K562 (cell line): ENCODE measurements at regions not wholly inside any gene's neighbourhood (a gene's known extent, or its start where the extent isn't known, plus 50 kb on each side); places are given as distances from the start of the nearest gene placed in this dataset.

Experiments
- ATAC-seq: fragments of 200-7000 bp; cut with Tn5 transposase; 3 replicates; pipeline ENCODE4 v1.9.1; 2020; ENCODE audit warnings: moderate library complexity
- BruUV-seq: library from RNA; stranded (reverse); fragments of 400-500 nt; replicated peaks from 2 replicates; lab custom pipeline; 2021; lab: Mats Ljungman, UMichigan
- CTCF ChIA-PET: fragments of 300-600 bp; formaldehyde crosslinking; extraction: SDS; loops from one replicate; lab custom pipeline; 2021; ENCODE audit warnings: low intra/inter-chr PET ratio; lab: Yijun Ruan, JAX
- POLR2A ChIA-PET: fragments of 300-600, 350-650 bp; sonication (Branson Sonifier 250); formaldehyde crosslinking; extraction: SDS; loops from one replicate; lab custom pipeline; 2021; ENCODE audit warnings: antibody characterized with exemption, inconsistent platforms; lab: Yijun Ruan, JAX
- DNase-seq, 4 experiments: peaks; one replicate each; pipeline versions ENCODE4 v3.0.0 to v3.0.0-alpha.2; 2011 to 2018; ENCODE audit warnings: low spot score in 3 of 4, mixed read lengths in 3 of 4; ENCODE audit errors: extremely low read depth in 1 of 4
- FAIRE-seq: peaks from 2 replicates; lab custom pipeline; 2011; peaks lifted over from hg19 to GRCh38; lab: Jason Lieb, UNC
- H2AFZ ChIP-seq: 2 replicates; pipeline ENCODE4 v1.6.0; 2011; ENCODE audit warnings: low read depth, low read length, control low read depth, inconsistent platforms
- H3K27ac ChIP-seq: fragments of 200-600 bp; 3 replicates; pipeline ENCODE4 v1.8.0; 2011; ENCODE audit warnings: low read depth, mild to moderate bottlenecking, control low read depth, inconsistent platforms, low read length, moderate library complexity, mixed read lengths; ENCODE audit errors: extremely low read depth
- H3K27me3 ChIP-seq, 2 experiments: fragments of 300-600 bp in 1 of 2; 2 replicates in 1 of 2; 3 replicates in 1 of 2; pipeline versions ENCODE4 v1.6.0 to v1.8.0; 2011; ENCODE audit warnings: inconsistent platforms in 2 of 2, low read length in 2 of 2, mild to moderate bottlenecking in 1 of 2, mixed read lengths in 1 of 2, moderate library complexity in 1 of 2; ENCODE audit not compliant: control insufficient read depth in 2 of 2, insufficient read depth in 2 of 2
- H3K36me3 ChIP-seq: fragments of 300-600 bp; 3 replicates; pipeline ENCODE4 v1.8.0; 2011; ENCODE audit warnings: mild to moderate bottlenecking, low read length, inconsistent platforms; ENCODE audit not compliant: control insufficient read depth, insufficient read depth
- H3K4me1 ChIP-seq, 2 experiments: fragments of 200-600 bp in 1 of 2; replicated peaks in 1 of 2; 2 replicates in 1 of 2; 3 replicates in 1 of 2; pipeline versions ENCODE4 v1.5.1 to v1.8.0; 2011; ENCODE audit warnings: inconsistent platforms in 2 of 2, low read length in 2 of 2, mild to moderate bottlenecking in 1 of 2, mixed read lengths in 1 of 2, moderate library complexity in 1 of 2; ENCODE audit not compliant: control insufficient read depth in 2 of 2, insufficient read depth in 2 of 2
- H3K4me2 ChIP-seq: 2 replicates; pipeline ENCODE4 v1.6.1; 2011; ENCODE audit warnings: low read length, control low read depth, inconsistent platforms, mixed read lengths; ENCODE audit not compliant: insufficient read depth
- H3K4me3 ChIP-seq: fragments of 200-600 bp; sonication (generic), shearing (Covaris generic); 2 replicates; pipeline ENCODE4 v1.5.1; 2016; ENCODE audit warnings: control low read depth, inconsistent platforms
- H3K79me2 ChIP-seq: fragments of 200-600 bp; 3 replicates; pipeline ENCODE4 v1.8.0; 2011; ENCODE audit warnings: low read length, inconsistent platforms; ENCODE audit not compliant: control insufficient read depth, insufficient read depth
- H3K9ac ChIP-seq, 2 experiments: 2 replicates each; pipeline versions ENCODE4 v1.6.0 to v1.6.1; 2011; ENCODE audit warnings: low read depth in 2 of 2, low read length in 2 of 2, control low read depth in 1 of 2, inconsistent platforms in 1 of 2, mild to moderate bottlenecking in 1 of 2, mixed read lengths in 1 of 2; ENCODE audit not compliant: insufficient read depth in 1 of 2
- H3K9me1 ChIP-seq: one replicate; pipeline ENCODE4 v1.6.0; 2011; ENCODE audit warnings: inconsistent platforms, mild to moderate bottlenecking, low read length, moderate library complexity; ENCODE audit not compliant: control insufficient read depth, insufficient read depth
- H3K9me3 ChIP-seq: replicated peaks from 2 replicates; pipeline ENCODE4 v1.5.1; 2011; ENCODE audit warnings: low read depth, low read length, inconsistent platforms; ENCODE audit not compliant: control insufficient read depth, insufficient read depth
- H4K20me1 ChIP-seq: replicated peaks from 2 replicates; pipeline ENCODE4 v1.6.1; 2011; ENCODE audit warnings: low read length, inconsistent platforms, mixed read lengths; ENCODE audit not compliant: control insufficient read depth, insufficient read depth
- EGR1 ChIP-seq: fragments of 450-650 bp; conservative IDR thresholded peaks from 2 replicates; pipeline ENCODE4 v1.6.1; 2017; ENCODE audit warnings: mild to moderate bottlenecking
- EHMT2 ChIP-seq: fragments of 450-650 bp; IDR thresholded peaks from 2 replicates; pipeline ENCODE4 v1.6.1; 2018; ENCODE audit warnings: antibody characterized with exemption
- GABPB1 ChIP-seq: sonication (generic); formaldehyde crosslinking; IDR thresholded peaks from 2 replicates; pipeline ENCODE4 v1.8.0; 2022; ENCODE audit warnings: mild to moderate bottlenecking, missing genetic modification reagents
- IRF2 ChIP-seq: sonication (generic); formaldehyde crosslinking; IDR thresholded peaks from 2 replicates; pipeline ENCODE4 v1.8.1; 2022; ENCODE audit warnings: mild to moderate bottlenecking, missing genetic modification reagents
- MCM2 ChIP-seq: fragments of 450-650 bp; IDR thresholded peaks from 2 replicates; pipeline ENCODE4 v1.6.1; 2017; ENCODE audit warnings: low read depth, mild to moderate bottlenecking
- MXI1 ChIP-seq: IDR thresholded peaks from 2 replicates; pipeline ENCODE4 v1.6.1; 2011; ENCODE audit warnings: low read depth, mild to moderate bottlenecking, improper control_type of control experiment, low read length
- PRPF4 ChIP-seq: fragments of 200-400 bp; formaldehyde crosslinking; IDR thresholded peaks from one replicate; pipeline ENCODE4 v1.6.1; 2017; ENCODE audit warnings: low read length, low read depth, mild to moderate bottlenecking; ENCODE audit not compliant: insufficient read depth, poor library complexity, severe bottlenecking
- SPI1 ChIP-seq: IDR thresholded peaks from 2 replicates; pipeline ENCODE4 v1.6.1; 2011; ENCODE audit warnings: low read depth, low read length, control low read depth, borderline replicate concordance
- SRSF1 ChIP-seq: fragments of 200-400 bp; formaldehyde crosslinking; IDR thresholded peaks from 2 replicates; pipeline ENCODE4 v1.6.1; 2017; ENCODE audit warnings: mild to moderate bottlenecking, low read depth, low read length, moderate library complexity
- TAF9B ChIP-seq: fragments of 450-650 bp; IDR thresholded peaks from 2 replicates; pipeline ENCODE4 v1.6.1; 2018; ENCODE audit warnings: mild to moderate bottlenecking; ENCODE audit not compliant: partially characterized antibody
- TAL1 ChIP-seq: fragments of 450-650 bp; IDR thresholded peaks from 2 replicates; pipeline ENCODE4 v1.6.1; 2016; ENCODE audit warnings: mild to moderate bottlenecking
- TBP ChIP-seq: optimal IDR thresholded peaks from 2 replicates; pipeline ENCODE3; 2011; ENCODE audit warnings: low read depth, low read length, improper control_type of control experiment
- ZNF12 ChIP-seq: sonication (generic); formaldehyde crosslinking; IDR thresholded peaks from 2 replicates; pipeline ENCODE4 v1.4.0; 2020; ENCODE audit warnings: mild to moderate bottlenecking, missing genetic modification reagents
- ZNF124 ChIP-seq: sonication (generic); formaldehyde crosslinking; IDR thresholded peaks from 2 replicates; pipeline ENCODE4 v1.8.1; 2022; ENCODE audit warnings: missing genetic modification reagents
- ZNF184 ChIP-seq: sonication (generic); formaldehyde crosslinking; IDR thresholded peaks from 2 replicates; pipeline ENCODE4 v1.5.0; 2020; ENCODE audit warnings: missing genetic modification reagents
- ZNF224 ChIP-seq: sonication (generic); formaldehyde crosslinking; IDR thresholded peaks from 2 replicates; pipeline ENCODE4 v1.8.0; 2022; ENCODE audit warnings: mild to moderate bottlenecking, missing genetic modification reagents
- ZNF24 ChIP-seq: fragments of 450-650 bp; IDR thresholded peaks from 2 replicates; pipeline ENCODE4 v1.6.1; 2016
- in situ Hi-C: fragments of 300-500 bp; cut with MboI; formaldehyde crosslinking; loops from 4 replicates; pipeline ENCODE4 v1.15.0; 2018; ENCODE audit warnings: inconsistent platforms, mixed read lengths
- intact Hi-C: fragments of 100-400 bp; cut with micrococcal nuclease; formaldehyde crosslinking; loops from 2 replicates; pipeline ENCODE4 v1.14.2; 2022
- TF ChIP-seq, protein P1 (sequence below): fragments of 250-450 bp; sonication (Bioruptor Pico); IDR thresholded peaks from 2 replicates; pipeline ENCODE4 v1.8.0; 2021; ENCODE audit warnings: borderline replicate concordance, mild to moderate bottlenecking, moderate library complexity; ENCODE audit not compliant: poor library complexity, severe bottlenecking
- TF ChIP-seq, protein P2 (sequence below), 3 experiments: fragments of 200-800 bp in 1 of 3; sonication (Bioruptor generic) in 1 of 3; sonication (generic) in 1 of 3; formaldehyde crosslinking in 1 of 3; IDR thresholded peaks; 2 replicates each; pipeline versions ENCODE4 v1.6.1 to v1.8.0; 2016 to 2022; ENCODE audit warnings: mild to moderate bottlenecking in 2 of 3, missing compliant biosample characterization in 2 of 3, missing genetic modification characterization in 2 of 3, missing genetic modification reagents in 1 of 3
- TF ChIP-seq, protein P3 (sequence below): fragments of 450-650 bp; conservative IDR thresholded peaks from 2 replicates; pipeline ENCODE4 v1.6.1; 2016; ENCODE audit warnings: missing genetic modification characterization, low read depth, mild to moderate bottlenecking, missing compliant biosample characterization, moderate library complexity

DNA sequence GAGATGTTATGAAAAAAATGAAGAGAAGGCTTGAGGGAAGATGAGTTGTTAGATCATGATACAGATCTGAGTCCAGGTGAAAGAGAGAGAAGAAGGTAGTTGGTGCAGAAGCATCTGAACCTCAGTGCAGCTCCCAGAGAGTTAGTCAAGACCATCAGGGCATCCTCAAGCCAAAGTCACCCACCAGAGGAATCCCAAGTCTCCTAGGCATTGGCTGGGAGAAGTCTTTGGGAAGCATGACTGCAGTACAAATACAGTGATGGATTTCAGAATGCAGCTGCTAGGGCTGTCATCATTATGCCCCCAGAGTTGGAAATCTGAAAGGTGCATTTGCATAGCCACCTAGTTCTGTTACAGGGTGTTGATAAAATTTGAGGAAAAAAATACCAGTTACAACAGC is 59.7 kb upstream of the GALNT18 start:
- Histone ChIP-seq H3K4me1 (no peaks in the 10 kb centered on the region), H3K9me1 (no peaks in the 10 kb centered on the region), H3K9me3 (no peaks in the 10 kb centered on the region), H3K27me3 (peaks cover 2 to 14% of the 10 kb centered on the region in 2 experiments; a peak in 2 of 5 replicates), H3K4me2 (no peak overlapping the region), H3K79me2 (no peaks in the 10 kb centered on the region), H3K4me3 (no peak overlapping the region), H2AFZ (no peak overlapping the region)
- ChIA-PET POLR2A (no interaction called here), CTCF (no interaction called here)
- BruUV-seq: no TSS peak
- intact Hi-C loops: no loop called here
- FAIRE-seq: no peak
- TF ChIP-seq TBP: no peak
- TF ChIP-seq, protein P1, sequence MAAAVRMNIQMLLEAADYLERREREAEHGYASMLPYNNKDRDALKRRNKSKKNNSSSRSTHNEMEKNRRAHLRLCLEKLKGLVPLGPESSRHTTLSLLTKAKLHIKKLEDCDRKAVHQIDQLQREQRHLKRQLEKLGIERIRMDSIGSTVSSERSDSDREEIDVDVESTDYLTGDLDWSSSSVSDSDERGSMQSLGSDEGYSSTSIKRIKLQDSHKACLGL (CRISPR knock-in tag): no peak
- TF ChIP-seq MCM2: no peak
- TF ChIP-seq SRSF1: no peak
- TF ChIP-seq, protein P2, sequence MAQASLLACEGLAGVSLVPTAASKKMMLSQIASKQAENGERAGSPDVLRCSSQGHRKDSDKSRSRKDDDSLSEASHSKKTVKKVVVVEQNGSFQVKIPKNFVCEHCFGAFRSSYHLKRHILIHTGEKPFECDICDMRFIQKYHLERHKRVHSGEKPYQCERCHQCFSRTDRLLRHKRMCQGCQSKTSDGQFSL (CRISPR knock-in tag; IDR thresholded peaks at IDR 0.05): no peak
- TF ChIP-seq, protein P2 (tag; IDR thresholded peaks at IDR 0.05): no peak
- no peak for TF ChIP-seq EHMT2
- TF ChIP-seq ZNF24: no peak
- TF ChIP-seq ZNF224 (CRISPR knock-in tag): no peak
- TF ChIP-seq ZNF184 (CRISPR knock-in tag): no peak
- TF ChIP-seq MXI1: no peak
- TF ChIP-seq IRF2 (CRISPR knock-in tag): no peak
- no peak for TF ChIP-seq GABPB1 (CRISPR knock-in tag)
- no peak for TF ChIP-seq SPI1
- TF ChIP-seq, protein P3, sequence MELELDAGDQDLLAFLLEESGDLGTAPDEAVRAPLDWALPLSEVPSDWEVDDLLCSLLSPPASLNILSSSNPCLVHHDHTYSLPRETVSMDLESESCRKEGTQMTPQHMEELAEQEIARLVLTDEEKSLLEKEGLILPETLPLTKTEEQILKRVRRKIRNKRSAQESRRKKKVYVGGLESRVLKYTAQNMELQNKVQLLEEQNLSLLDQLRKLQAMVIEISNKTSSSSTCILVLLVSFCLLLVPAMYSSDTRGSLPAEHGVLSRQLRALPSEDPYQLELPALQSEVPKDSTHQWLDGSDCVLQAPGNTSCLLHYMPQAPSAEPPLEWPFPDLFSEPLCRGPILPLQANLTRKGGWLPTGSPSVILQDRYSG: no peak
- TF ChIP-seq TAL1: no peak
- TF ChIP-seq ZNF12: no peak
- no peak for TF ChIP-seq EGR1
- TF ChIP-seq TAF9B: no peak
- TF ChIP-seq ZNF124 (CRISPR knock-in tag): no peak
- TF ChIP-seq PRPF4: no peak
- TF ChIP-seq, all 486 proteins: peak for 0
- Histone ChIP-seq H4K20me1 (no peaks in the 10 kb centered on the region), H3K27ac (no peak overlapping the region), H3K36me3 (no peaks in the 10 kb centered on the region), H3K9ac (no peak overlapping the region)
- in situ Hi-C loops: no loop called here
- ATAC-seq (no peak), DNase-seq (no peak)
